Liver (tissue), 8 donors: ENCODE measurements at regions not wholly inside any gene's neighbourhood (a gene's known extent, or its start where the extent isn't known, plus 50 kb on each side); places are given as distances from the start of the nearest gene placed in this dataset.

Experiments used
- DNase-seq: peaks from one replicate; pipeline ENCODE4 v3.0.0-alpha.2; 2017; ENCODE audit warnings: low spot score
- H3K27ac ChIP-seq, 2 donors: one replicate each; pipeline ENCODE4 v1.7.0; 2013; ENCODE audit warnings: inconsistent platforms in 2 of 2, low read length in 2 of 2, control low read depth in 1 of 2, low read depth in 1 of 2, mild to moderate bottlenecking in 1 of 2
- H3K27me3 ChIP-seq, 4 donors: one replicate each; pipeline versions ENCODE4 v1.6.1 to v1.7.0; 2013; ENCODE audit warnings: low read length in 3 of 4, inconsistent platforms in 1 of 4, mild to moderate bottlenecking in 1 of 4, moderate library complexity in 1 of 4; ENCODE audit not compliant: control insufficient read depth in 4 of 4, insufficient read depth in 4 of 4
- H3K36me3 ChIP-seq, 4 donors: one replicate each; pipeline versions ENCODE4 v1.6.1 to v1.7.0; 2013; ENCODE audit warnings: low read length in 3 of 4, mild to moderate bottlenecking in 3 of 4, low read depth in 1 of 4, moderate library complexity in 1 of 4; ENCODE audit not compliant: control insufficient read depth in 4 of 4, insufficient read depth in 3 of 4
- H3K4me1 ChIP-seq, 4 donors: one replicate each; pipeline versions ENCODE4 v1.6.1 to v1.7.0; 2013; ENCODE audit warnings: low read length in 3 of 4, mild to moderate bottlenecking in 3 of 4, moderate library complexity in 1 of 4; ENCODE audit not compliant: control insufficient read depth in 4 of 4, insufficient read depth in 4 of 4
- H3K4me3 ChIP-seq, 3 donors: one replicate each; pipeline versions ENCODE4 v1.6.1 to v1.7.0; 2013; ENCODE audit warnings: low read length in 3 of 3, control low read depth in 1 of 3, low read depth in 1 of 3, mild to moderate bottlenecking in 1 of 3
- H3K9ac ChIP-seq, 2 donors: one replicate each; pipeline ENCODE4 v1.7.0; 2013; ENCODE audit warnings: low read length in 2 of 2, mild to moderate bottlenecking in 2 of 2, moderate library complexity in 2 of 2, control low read depth in 1 of 2, low read depth in 1 of 2
- H3K9me3 ChIP-seq, 4 donors: one replicate each; pipeline versions ENCODE4 v1.6.1 to v1.7.0; 2013; ENCODE audit warnings: low read length in 3 of 4; ENCODE audit not compliant: control insufficient read depth in 4 of 4
- CTCF ChIP-seq: fragments of 150-350 bp; IDR thresholded peaks from 2 replicates; pipeline ENCODE4 v1.5.1; 2017; ENCODE audit warnings: improper control_type of control experiment, low read depth, low read length; ENCODE audit not compliant: missing input control
- EGR1 ChIP-seq, 2 donors: IDR thresholded peaks; 2 replicates each; pipeline ENCODE4 v1.6.1; 2016 to 2018; ENCODE audit warnings: antibody characterized with exemption in 2 of 2, low read depth in 2 of 2
- FOXA1 ChIP-seq: IDR thresholded peaks from 2 replicates; pipeline ENCODE4 v1.6.1; 2016; ENCODE audit warnings: antibody characterized with exemption
- FOXA2 ChIP-seq: IDR thresholded peaks from 2 replicates; pipeline ENCODE4 v1.6.1; 2016; ENCODE audit warnings: antibody characterized with exemption
- GABPA ChIP-seq, 2 donors: IDR thresholded peaks in 1 of 2; conservative IDR thresholded peaks in 1 of 2; 2 replicates each; pipeline ENCODE4 v1.6.1; 2016; ENCODE audit warnings: antibody characterized with exemption in 2 of 2, mild to moderate bottlenecking in 1 of 2, moderate library complexity in 1 of 2
- HNF4A ChIP-seq, 2 donors: conservative IDR thresholded peaks; 2 replicates each; pipeline ENCODE4 v1.6.1; 2016; ENCODE audit warnings: antibody characterized with exemption in 2 of 2, mild to moderate bottlenecking in 2 of 2
- JUND ChIP-seq, 2 donors: IDR thresholded peaks; 2 replicates each; pipeline ENCODE4 v1.6.1; 2016; ENCODE audit warnings: antibody characterized with exemption in 2 of 2
- NR2F2 ChIP-seq: IDR thresholded peaks from 2 replicates; pipeline ENCODE4 v1.6.1; 2016; ENCODE audit warnings: antibody characterized with exemption
- RAD21 ChIP-seq, 2 donors: IDR thresholded peaks; 2 replicates each; pipeline ENCODE4 v1.6.1; 2016; ENCODE audit warnings: antibody characterized with exemption in 2 of 2, mild to moderate bottlenecking in 2 of 2
- REST ChIP-seq: IDR thresholded peaks from 2 replicates; pipeline ENCODE4 v1.6.1; 2016; ENCODE audit warnings: antibody characterized with exemption, mild to moderate bottlenecking
- RXRA ChIP-seq, 2 donors: IDR thresholded peaks; 2 replicates each; pipeline ENCODE4 v1.6.1; 2017 to 2018; ENCODE audit warnings: antibody characterized with exemption in 2 of 2, mild to moderate bottlenecking in 1 of 2
- SP1 ChIP-seq: IDR thresholded peaks from 2 replicates; pipeline ENCODE4 v1.6.1; 2018; ENCODE audit warnings: antibody characterized with exemption, mild to moderate bottlenecking
- TAF1 ChIP-seq: conservative IDR thresholded peaks from 2 replicates; pipeline ENCODE4 v1.6.1; 2016; ENCODE audit warnings: antibody characterized with exemption, mild to moderate bottlenecking
- YY1 ChIP-seq: IDR thresholded peaks from 2 replicates; pipeline ENCODE4 v1.6.1; 2016; ENCODE audit warnings: antibody characterized with exemption, mild to moderate bottlenecking
- ZBTB33 ChIP-seq: IDR thresholded peaks from 2 replicates; pipeline ENCODE4 v1.6.1; 2016; ENCODE audit warnings: antibody characterized with exemption
- WGBS: extraction: QIAGEN DNeasy Blood & Tissue Kit; methylation state at CpG from one replicate; pipeline ENCODE4 v1.1.7; 2013; 5-methylcytosine and 5-hydroxymethylcytosine counted together
- TF ChIP-seq, protein P1 (sequence below): IDR thresholded peaks from 2 replicates; pipeline ENCODE4 v1.6.1; 2016; ENCODE audit warnings: antibody characterized with exemption
- TF ChIP-seq, protein P2 (sequence below): IDR thresholded peaks from 2 replicates; pipeline ENCODE4 v1.6.1; 2016; ENCODE audit warnings: antibody characterized with exemption
- donor health status: healthy.
- donor health status: healthy.
- donor health status: healthy.
- donor health status: healthy.
- donor health status: healthy.

DNA sequence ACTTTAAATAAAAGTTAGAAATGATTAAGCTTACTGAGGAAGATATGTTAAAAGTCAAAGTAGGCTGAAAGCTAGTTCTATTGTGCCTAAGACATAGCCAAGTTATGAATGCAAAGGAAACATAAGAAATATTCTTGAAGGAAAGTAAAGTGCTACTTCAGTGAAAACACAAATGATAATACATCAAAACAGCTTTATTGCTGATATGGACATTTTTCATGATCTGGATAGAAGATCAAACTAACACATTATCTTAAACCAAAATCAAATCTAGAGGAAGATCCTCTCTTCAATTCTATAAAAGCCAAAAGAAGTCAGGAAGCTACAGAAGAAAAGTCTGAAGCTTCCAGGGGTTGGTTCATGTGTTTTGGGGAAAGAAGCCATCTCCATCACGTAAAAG is 545.9 kb downstream of the COL11A1 start (continued):
- TF ChIP-seq EGR1 (IDR thresholded peaks at IDR 0.05; ENCODE audit: low read depth in 2 of 2) (no peak), RAD21 (IDR thresholded peaks at IDR 0.05) (no peak), HNF4A (conservative IDR thresholded peaks at IDR 0.05) (no peak), FOXA2 (no peak), JUND (IDR thresholded peaks at IDR 0.05) (no peak), CTCF (no peak)

GRCh38 chr1:102550729-102551384 is 554.1 kb upstream of the OLFM3 start:
- H3K36me3 ChIP-seq: no peaks in the 10 kb centered on the region
- TF ChIP-seq, protein P1, sequence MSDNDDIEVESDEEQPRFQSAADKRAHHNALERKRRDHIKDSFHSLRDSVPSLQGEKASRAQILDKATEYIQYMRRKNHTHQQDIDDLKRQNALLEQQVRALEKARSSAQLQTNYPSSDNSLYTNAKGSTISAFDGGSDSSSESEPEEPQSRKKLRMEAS: no peak
- no peak for TF ChIP-seq ZBTB33
- no peak for TF ChIP-seq FOXA1
- TF ChIP-seq EGR1 (IDR thresholded peaks at IDR 0.05; ENCODE audit: low read depth in 2 of 2): no peak
- TF ChIP-seq FOXA2: no peak
- TF ChIP-seq GABPA (IDR thresholded peaks at IDR 0.05 in 1 of 2, conservative IDR thresholded peaks at IDR 0.05 in 1 of 2): no peak
- no peak for TF ChIP-seq RAD21 (IDR thresholded peaks at IDR 0.05)
- TF ChIP-seq, protein P2, sequence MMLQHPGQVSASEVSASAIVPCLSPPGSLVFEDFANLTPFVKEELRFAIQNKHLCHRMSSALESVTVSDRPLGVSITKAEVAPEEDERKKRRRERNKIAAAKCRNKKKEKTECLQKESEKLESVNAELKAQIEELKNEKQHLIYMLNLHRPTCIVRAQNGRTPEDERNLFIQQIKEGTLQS: no peak
- no peak for TF ChIP-seq NR2F2
- no peak for TF ChIP-seq HNF4A (conservative IDR thresholded peaks at IDR 0.05)
- no peak for TF ChIP-seq YY1
- no peak for TF ChIP-seq RXRA (IDR thresholded peaks at IDR 0.05)
- no peak for TF ChIP-seq JUND (IDR thresholded peaks at IDR 0.05)
- TF ChIP-seq SP1: no peak
- no peak for TF ChIP-seq CTCF
- TF ChIP-seq REST: no peak
- no peak for TF ChIP-seq TAF1
- WGBS: 69% methylated on average over 2 of the region's 2 CpGs
- no peak overlapping the region for H3K27ac ChIP-seq
- DNase-seq: no peak
- H3K4me1 ChIP-seq: no peaks in the 10 kb centered on the region
- peaks cover 0 to 3% (median 1%) of the 10 kb centered on the region in 4 donors for H3K9me3 ChIP-seq
- no peak overlapping the region for H3K4me3 ChIP-seq
- no peak overlapping the region for H3K9ac ChIP-seq
- peaks cover 0 to 3% (median 0%) of the 10 kb centered on the region in 4 donors for H3K27me3 ChIP-seq
